RPMI8226 (cell line): ENCODE measurements at regions not wholly inside any gene's neighbourhood (a gene's known extent, or its start where the extent isn't known, plus 50 kb on each side); places are given as distances from the start of the nearest gene placed in this dataset.
"Not testable (repeated sequence)": the region's sequence is repeated elsewhere in the genome, so short reads cannot be mapped to it uniquely, and the experiment has no call there.

Source experiments
- DNase-seq: peaks from one replicate; pipeline ENCODE4 v3.0.0-alpha.2; 2015

- DNase-seq: not testable (repeated sequence)
These were observed 69.5 kb downstream of the NPIPA7 start for GRCh38 chr16:16448423-16448822.

- DNase-seq: not testable (repeated sequence)
These were observed 70.8 kb downstream of the NPIPA7 start for GRCh38 chr16:16449712-16450237.

GRCh38 chr16:16451721-16452410 is 72.9 kb downstream of the NPIPA7 start:
- not testable (repeated sequence) for DNase-seq

- DNase-seq: not testable (repeated sequence)
These were observed 79.6 kb downstream of the NPIPA7 start for GRCh38 chr16:16458579-16458978.

- DNase-seq: not testable (repeated sequence)
These were observed 84.9 kb downstream of the NPIPA7 start for GRCh38 chr16:16463792-16464191.

- not testable (repeated sequence) for DNase-seq
These were observed 110.0 kb downstream of the NPIPA7 start for GRCh38 chr16:16488919-16489318.

- not testable (repeated sequence) for DNase-seq
These were observed 110.5 kb downstream of the NPIPA7 start for GRCh38 chr16:16489466-16489865.

GRCh38 chr16:16494114-16494513 is 115.2 kb downstream of the NPIPA7 start:
- DNase-seq: not testable (repeated sequence)

- not testable (repeated sequence) for DNase-seq
These were observed 116.1 kb downstream of the NPIPA7 start for GRCh38 chr16:16494998-16495397.

- not testable (repeated sequence) for DNase-seq
These were observed 120.9 kb downstream of the NPIPA7 start for GRCh38 chr16:16499875-16500274.

GRCh38 chr16:16507041-16507440 is 128.1 kb downstream of the NPIPA7 start:
- not testable (repeated sequence) for DNase-seq

GRCh38 chr16:16508344-16508743 is 129.4 kb downstream of the NPIPA7 start:
- not testable (repeated sequence) for DNase-seq

GRCh38 chr16:16519395-16519794 is 140.5 kb downstream of the NPIPA7 start:
- not testable (repeated sequence) for DNase-seq

- not testable (repeated sequence) for DNase-seq
These were observed 142.5 kb downstream of the NPIPA7 start for GRCh38 chr16:16521239-16522002.

GRCh38 chr16:16526998-16527397 is 148.1 kb downstream of the NPIPA7 start:
- DNase-seq: not testable (repeated sequence)

- DNase-seq: not testable (repeated sequence)
These were observed 151.8 kb downstream of the NPIPA7 start for GRCh38 chr16:16530744-16531143.

- not testable (repeated sequence) for DNase-seq
These were observed 156.6 kb downstream of the NPIPA7 start for GRCh38 chr16:16535565-16535964.

- not testable (repeated sequence) for DNase-seq
These were observed 157.2 kb downstream of the NPIPA7 start for GRCh38 chr16:16536151-16536550.

GRCh38 chr16:16549710-16550109 is 170.8 kb downstream of the NPIPA7 start:
- DNase-seq: not testable (repeated sequence)

- not testable (repeated sequence) for DNase-seq
These were observed 171.9 kb downstream of the NPIPA7 start for GRCh38 chr16:16550824-16551223.

- not testable (repeated sequence) for DNase-seq
These were observed 173.9 kb downstream of the NPIPA7 start for GRCh38 chr16:16552819-16553340.

GRCh38 chr16:16559179-16559740 is 180.3 kb downstream of the NPIPA7 start:
- not testable (repeated sequence) for DNase-seq

GRCh38 chr16:16561532-16561931 is 182.6 kb downstream of the NPIPA7 start:
- DNase-seq: not testable (repeated sequence)
